ENCODE measurements at regions not wholly inside any gene's neighbourhood (a gene's known extent, or its start where the extent isn't known, plus 50 kb on each side); places are given as distances from the start of the nearest gene placed in this dataset.
"Not testable (repeated sequence)": the region's sequence is repeated elsewhere in the genome, so short reads cannot be mapped to it uniquely, and the experiment has no call there.

DNA sequence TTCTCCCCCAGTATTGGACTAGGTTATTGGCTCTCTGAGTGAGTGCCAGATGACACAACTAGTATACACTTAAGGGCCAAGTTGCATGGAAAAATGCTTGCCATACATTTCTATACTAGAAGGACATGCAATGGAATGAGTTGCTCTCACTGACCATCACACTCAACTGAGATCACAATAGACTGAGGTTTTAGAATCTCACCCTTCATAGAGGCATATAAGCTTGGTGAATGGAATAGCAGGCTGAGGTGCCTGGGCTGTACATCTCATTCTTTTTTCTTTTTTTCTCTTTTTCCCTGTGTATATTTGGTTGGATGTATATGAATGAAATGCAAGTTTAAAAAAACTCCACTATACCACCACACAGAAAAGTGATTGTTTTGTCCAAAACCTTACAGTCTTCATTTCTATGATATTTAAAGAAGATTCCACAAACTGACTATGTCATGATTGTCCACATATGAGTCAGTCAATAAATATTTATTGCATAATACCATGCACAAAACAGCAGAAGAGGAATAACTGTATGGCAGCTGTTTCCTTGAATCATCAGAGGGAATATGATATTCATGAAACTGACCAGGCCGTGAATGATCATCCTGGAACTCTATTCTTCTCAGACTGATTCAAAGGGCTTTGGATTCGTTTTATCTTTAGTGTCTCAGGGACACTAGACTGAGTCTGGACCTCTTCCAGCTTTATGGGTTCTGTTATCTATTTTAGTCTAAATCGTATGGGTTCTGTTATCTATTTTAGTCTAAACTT is 122.6 kb upstream of the STK17B start:
- no peak for DNase-seq (ENCODE audit: extremely low spot score)
- TF ChIP-seq ELF4 (IDR thresholded peaks at IDR 0.05) (no peak), NFRKB (IDR thresholded peaks at IDR 0.05) (no peak), SUZ12 (IDR thresholded peaks at IDR 0.05) (no peak), L3MBTL2 (conservative IDR thresholded peaks at IDR 0.05) (no peak), LEF1 (IDR thresholded peaks at IDR 0.05; ENCODE audit: borderline replicate concordance) (no peak), FOXM1 (IDR thresholded peaks at IDR 0.05; ENCODE audit: borderline replicate concordance) (no peak), FOXA1 (IDR thresholded peaks at IDR 0.05) (no peak), HDGF (IDR thresholded peaks at IDR 0.05; ENCODE audit: borderline replicate concordance) (no peak), CTBP1 (IDR thresholded peaks at IDR 0.05; ENCODE audit: borderline replicate concordance) (no peak), ARNT (IDR thresholded peaks at IDR 0.05) (no peak), TARDBP (IDR thresholded peaks at IDR 0.05) (no peak), BHLHE40 (IDR thresholded peaks at IDR 0.05; ENCODE audit: borderline replicate concordance) (no peak), ZNF384 (IDR thresholded peaks at IDR 0.05) (no peak), FOXK2 (IDR thresholded peaks at IDR 0.05) (no peak), SP1 (IDR thresholded peaks at IDR 0.05) (no peak)
- TF ChIP-seq, protein P1, sequence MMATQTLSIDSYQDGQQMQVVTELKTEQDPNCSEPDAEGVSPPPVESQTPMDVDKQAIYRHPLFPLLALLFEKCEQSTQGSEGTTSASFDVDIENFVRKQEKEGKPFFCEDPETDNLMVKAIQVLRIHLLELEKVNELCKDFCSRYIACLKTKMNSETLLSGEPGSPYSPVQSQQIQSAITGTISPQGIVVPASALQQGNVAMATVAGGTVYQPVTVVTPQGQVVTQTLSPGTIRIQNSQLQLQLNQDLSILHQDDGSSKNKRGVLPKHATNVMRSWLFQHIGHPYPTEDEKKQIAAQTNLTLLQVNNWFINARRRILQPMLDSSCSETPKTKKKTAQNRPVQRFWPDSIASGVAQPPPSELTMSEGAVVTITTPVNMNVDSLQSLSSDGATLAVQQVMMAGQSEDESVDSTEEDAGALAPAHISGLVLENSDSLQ (IDR thresholded peaks at IDR 0.05) = no peak
- ChIA-PET POLR2A (no interaction called here), CTCF (interaction anchor here (0.6 to 1.5 kb wide), 2 partner anchors 22 to 43 kb away, joined by 3 to 4 read pairs; no protein-coding TSS in a partner anchor)

DNA sequence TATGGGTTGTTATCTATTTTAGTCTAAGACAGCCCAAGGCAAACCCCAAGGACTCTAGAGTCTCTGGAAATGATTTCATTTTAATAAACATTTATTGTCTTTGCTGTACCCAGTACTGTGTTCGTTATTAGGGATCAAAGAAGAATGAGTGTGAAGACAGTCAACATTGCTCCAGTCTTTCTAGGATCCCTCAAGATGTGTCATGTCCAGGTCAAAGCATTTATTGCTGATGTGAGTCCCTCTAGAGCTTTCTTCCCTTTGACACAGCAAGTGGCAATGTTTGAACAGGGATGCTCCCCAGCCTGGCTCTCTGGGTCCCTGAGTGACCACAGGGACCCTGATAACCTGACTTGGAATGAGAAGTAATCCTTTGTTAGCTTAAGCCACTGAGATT is 123.1 kb upstream of the STK17B start:
- ChIA-PET POLR2A (no interaction called here), CTCF (interaction anchor here (1.5 kb wide), 1 partner anchor 43 kb away, joined by 4 read pairs; no protein-coding TSS in a partner anchor)
- TF ChIP-seq FOXM1 (IDR thresholded peaks at IDR 0.05; ENCODE audit: borderline replicate concordance) (no peak), SUZ12 (IDR thresholded peaks at IDR 0.05) (no peak), BHLHE40 (IDR thresholded peaks at IDR 0.05; ENCODE audit: borderline replicate concordance) (no peak), HDGF (IDR thresholded peaks at IDR 0.05; ENCODE audit: borderline replicate concordance) (no peak)
- TF ChIP-seq, protein P1 (IDR thresholded peaks at IDR 0.05) = no peak
- no peak for DNase-seq (ENCODE audit: extremely low spot score)

DNA sequence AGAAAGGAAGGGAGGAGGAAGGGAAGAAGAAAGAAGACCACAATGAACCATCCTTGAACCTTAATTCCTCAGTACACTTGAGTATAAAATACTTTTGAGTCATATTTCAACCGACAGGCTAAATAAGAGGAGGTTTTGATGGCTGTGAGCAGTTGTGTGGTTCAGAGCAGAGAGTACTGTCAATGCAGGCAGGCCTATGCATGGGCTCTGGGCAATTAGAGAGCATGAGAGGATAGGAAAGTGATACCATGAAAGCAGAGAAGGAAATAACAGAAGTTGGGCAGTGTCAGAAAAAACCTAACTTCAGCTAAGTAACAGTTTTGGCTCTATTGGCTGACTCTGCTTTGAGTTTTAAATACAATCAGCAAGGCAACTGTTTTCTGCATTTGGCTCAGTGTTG is 123.6 kb upstream of the STK17B start:
- TF ChIP-seq SP1 (IDR thresholded peaks at IDR 0.05) (no peak), FOXA1 (IDR thresholded peaks at IDR 0.05) (no peak), HDGF (IDR thresholded peaks at IDR 0.05; ENCODE audit: borderline replicate concordance) (no peak), ZNF384 (IDR thresholded peaks at IDR 0.05) (no peak), L3MBTL2 (conservative IDR thresholded peaks at IDR 0.05) (no peak), TARDBP (IDR thresholded peaks at IDR 0.05) (no peak), CTBP1 (IDR thresholded peaks at IDR 0.05; ENCODE audit: borderline replicate concordance) (no peak), BHLHE40 (IDR thresholded peaks at IDR 0.05; ENCODE audit: borderline replicate concordance) (no peak), LEF1 (IDR thresholded peaks at IDR 0.05; ENCODE audit: borderline replicate concordance) (no peak), SUZ12 (IDR thresholded peaks at IDR 0.05) (no peak), FOXK2 (IDR thresholded peaks at IDR 0.05) (no peak), ARNT (IDR thresholded peaks at IDR 0.05) (no peak), ELF4 (IDR thresholded peaks at IDR 0.05) (no peak), FOXM1 (IDR thresholded peaks at IDR 0.05; ENCODE audit: borderline replicate concordance) (no peak), NFRKB (IDR thresholded peaks at IDR 0.05) (no peak)
- TF ChIP-seq, protein P1 (IDR thresholded peaks at IDR 0.05) = no peak
- POLR2A ChIA-PET = no interaction called here
- no peak for DNase-seq (ENCODE audit: extremely low spot score)
- CTCF ChIA-PET = interaction anchor here (1.5 kb wide), 1 partner anchor 42 kb away, joined by 4 read pairs; no protein-coding TSS in a partner anchor

DNA sequence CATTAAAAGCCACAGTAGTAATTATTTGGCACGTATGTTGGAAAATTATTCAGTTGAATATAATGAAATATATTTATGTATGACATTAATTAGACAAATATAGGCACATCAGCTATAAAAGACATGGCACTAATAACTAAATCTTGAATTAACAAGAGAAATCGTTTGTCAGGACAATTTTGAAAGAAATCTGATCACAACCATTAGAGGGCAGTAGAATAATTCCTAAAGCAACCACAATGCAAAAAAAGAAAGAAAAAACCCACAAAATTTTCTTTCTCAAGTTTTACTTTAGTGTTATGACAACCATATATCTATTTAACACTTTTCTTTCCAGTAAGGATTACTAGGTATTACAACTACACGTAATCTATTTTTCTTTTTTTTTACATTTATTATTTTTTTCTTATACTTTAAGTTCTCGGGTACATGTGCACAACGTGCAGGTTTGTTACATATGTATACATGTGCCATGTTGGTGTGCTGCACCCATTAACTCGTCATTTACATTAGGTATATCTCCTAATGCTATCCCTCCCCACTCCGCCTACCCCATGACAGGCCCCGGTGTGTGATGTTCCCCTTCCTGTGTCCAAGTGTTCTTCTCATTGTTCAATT is 126.8 kb upstream of the STK17B start:
- TF ChIP-seq ZNF384 (IDR thresholded peaks at IDR 0.05) = peak; percentile 73
- CTCF ChIA-PET = interaction anchor here (0.7 to 1.6 kb wide), 6 partner anchors 9 to 219 kb away, joined by 3 to 12 read pairs (median 3); no protein-coding TSS in a partner anchor
- DNase-seq (ENCODE audit: extremely low spot score); POLR2A ChIA-PET: not testable (repeated sequence)

DNA sequence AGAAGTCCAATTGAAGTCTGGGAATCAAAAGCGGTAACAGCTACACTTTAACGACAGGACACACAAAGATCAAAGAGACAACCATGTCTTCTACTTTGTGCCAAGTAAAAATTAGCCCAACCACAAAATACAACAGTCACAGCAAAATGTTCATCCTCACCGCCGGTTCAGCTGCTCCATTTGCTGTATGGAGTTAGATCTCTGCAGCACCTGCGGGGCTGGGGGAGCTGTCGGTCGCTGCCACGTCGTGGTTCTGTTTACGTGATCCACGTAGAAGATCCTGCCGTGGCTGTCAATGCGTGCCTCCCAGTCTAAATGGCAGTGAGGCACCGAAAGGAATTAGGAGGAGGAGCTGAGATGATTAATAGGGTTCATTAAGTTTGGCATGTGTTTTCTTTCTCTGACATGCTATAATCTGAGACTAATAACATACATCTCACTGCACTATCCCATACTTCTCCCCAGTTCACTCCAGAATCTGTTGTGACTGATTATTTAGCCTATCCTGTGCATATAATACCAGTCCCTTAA is 136.5 kb upstream of the STK17B start:
- ChIA-PET POLR2A (no interaction called here), CTCF (no interaction called here)
- TF ChIP-seq NFRKB (IDR thresholded peaks at IDR 0.05) = no peak
- TF ChIP-seq BHLHE40 (IDR thresholded peaks at IDR 0.05; ENCODE audit: borderline replicate concordance) = no peak
- TF ChIP-seq, protein P1 (IDR thresholded peaks at IDR 0.05) = no peak
- TF ChIP-seq CTBP1 (IDR thresholded peaks at IDR 0.05; ENCODE audit: borderline replicate concordance) = no peak
- no peak for TF ChIP-seq FOXK2 (IDR thresholded peaks at IDR 0.05)
- TF ChIP-seq ARNT (IDR thresholded peaks at IDR 0.05) = no peak
- no peak for TF ChIP-seq FOXA1 (IDR thresholded peaks at IDR 0.05)
- TF ChIP-seq L3MBTL2 (conservative IDR thresholded peaks at IDR 0.05) = no peak
- TF ChIP-seq HDGF (IDR thresholded peaks at IDR 0.05; ENCODE audit: borderline replicate concordance) = no peak
- no peak for TF ChIP-seq TARDBP (IDR thresholded peaks at IDR 0.05)
- TF ChIP-seq ZNF384 (IDR thresholded peaks at IDR 0.05) = no peak
- no peak for TF ChIP-seq ELF4 (IDR thresholded peaks at IDR 0.05)
- no peak for TF ChIP-seq SP1 (IDR thresholded peaks at IDR 0.05)
- TF ChIP-seq SUZ12 (IDR thresholded peaks at IDR 0.05) = no peak
- TF ChIP-seq LEF1 (IDR thresholded peaks at IDR 0.05; ENCODE audit: borderline replicate concordance) = no peak
- TF ChIP-seq FOXM1 (IDR thresholded peaks at IDR 0.05; ENCODE audit: borderline replicate concordance) = no peak
- no peak for DNase-seq (ENCODE audit: extremely low spot score)

All from HEK293T (cell line).